Right atrium auricular region (tissue), 2 donors: ENCODE measurements at regions not wholly inside any gene's neighbourhood (a gene's known extent, or its start where the extent isn't known, plus 50 kb on each side); places are given as distances from the start of the nearest gene placed in this dataset.

Experiments
- DNase-seq: peaks from one replicate; pipeline ENCODE4 v3.0.0-alpha.2; 2019; ENCODE audit warnings: low spot score
- H3K27ac ChIP-seq, 2 donors: fragments of 200-600 bp; sonication (generic); 1 replicate in 1 of 2; 2 replicates in 1 of 2; pipeline ENCODE4 v1.5.1; 2016 to 2019
- H3K27me3 ChIP-seq, 2 donors: fragments of 200-600 bp; sonication (generic); one replicate each; pipeline versions ENCODE4 v1.5.1 to v1.6.0; 2017 to 2019
- H3K36me3 ChIP-seq: fragments of 200-600 bp; sonication (generic); one replicate; pipeline ENCODE4 v1.5.1; 2016
- H3K4me1 ChIP-seq, 2 donors: fragments of 200-600 bp; sonication (generic); one replicate each; pipeline versions ENCODE4 v1.5.1 to v1.6.0; 2017 to 2019
- H3K4me3 ChIP-seq, 2 donors: fragments of 200-600 bp; sonication (generic); 1 replicate in 1 of 2; 2 replicates in 1 of 2; pipeline ENCODE4 v1.5.1; 2017 to 2019; ENCODE audit warnings: mild to moderate bottlenecking in 1 of 2, moderate library complexity in 1 of 2
- H3K9me3 ChIP-seq, 2 donors: fragments of 200-600 bp; sonication (generic); one replicate each; pipeline ENCODE4 v1.5.1; 2019
- TF ChIP-seq, protein P1 (sequence below), 2 donors: fragments of 200-600 bp; sonication (generic); IDR thresholded peaks; one replicate each; pipeline ENCODE4 v1.5.1; 2019; ENCODE audit warnings: antibody characterized with exemption in 2 of 2

DNA sequence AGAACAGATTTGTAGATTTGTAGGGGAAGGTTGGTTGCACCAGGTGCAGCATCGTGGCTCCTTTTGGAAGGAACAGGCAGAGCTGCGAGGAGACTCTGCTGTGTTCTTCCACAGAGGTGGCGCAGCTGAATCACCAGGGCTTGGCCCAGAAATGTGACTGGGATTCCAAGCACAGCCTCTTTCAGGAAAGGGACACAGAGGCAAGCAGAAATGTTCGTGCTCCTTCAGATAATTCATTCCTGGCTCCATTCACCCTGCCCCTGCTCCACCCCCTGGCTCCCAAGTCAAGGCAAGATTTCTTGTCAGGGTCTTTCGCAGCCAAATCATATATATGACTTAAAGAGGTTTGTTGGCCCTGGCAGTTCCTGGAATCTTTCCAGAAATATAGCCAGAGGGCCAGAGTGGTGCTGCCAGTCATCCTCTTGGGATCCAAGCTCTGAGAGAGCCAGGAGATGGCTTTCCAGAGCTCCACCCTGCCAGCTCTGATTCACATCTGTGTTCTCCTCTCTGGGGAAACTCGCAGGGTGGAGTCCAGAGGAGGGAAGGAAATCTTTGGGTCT, 203.9 kb upstream of the TANK start:
- Histone ChIP-seq H3K27me3 (no peaks in the 10 kb centered on the region), H3K27ac (peak overlapping the region; percentile 32 to 58), H3K36me3 (no peaks in the 10 kb centered on the region), H3K9me3 (no peaks in the 10 kb centered on the region), H3K4me3 (no peak overlapping the region), H3K4me1 (peaks cover 0 to 31% of the 10 kb centered on the region in 2 donors)
- TF ChIP-seq, protein P1, sequence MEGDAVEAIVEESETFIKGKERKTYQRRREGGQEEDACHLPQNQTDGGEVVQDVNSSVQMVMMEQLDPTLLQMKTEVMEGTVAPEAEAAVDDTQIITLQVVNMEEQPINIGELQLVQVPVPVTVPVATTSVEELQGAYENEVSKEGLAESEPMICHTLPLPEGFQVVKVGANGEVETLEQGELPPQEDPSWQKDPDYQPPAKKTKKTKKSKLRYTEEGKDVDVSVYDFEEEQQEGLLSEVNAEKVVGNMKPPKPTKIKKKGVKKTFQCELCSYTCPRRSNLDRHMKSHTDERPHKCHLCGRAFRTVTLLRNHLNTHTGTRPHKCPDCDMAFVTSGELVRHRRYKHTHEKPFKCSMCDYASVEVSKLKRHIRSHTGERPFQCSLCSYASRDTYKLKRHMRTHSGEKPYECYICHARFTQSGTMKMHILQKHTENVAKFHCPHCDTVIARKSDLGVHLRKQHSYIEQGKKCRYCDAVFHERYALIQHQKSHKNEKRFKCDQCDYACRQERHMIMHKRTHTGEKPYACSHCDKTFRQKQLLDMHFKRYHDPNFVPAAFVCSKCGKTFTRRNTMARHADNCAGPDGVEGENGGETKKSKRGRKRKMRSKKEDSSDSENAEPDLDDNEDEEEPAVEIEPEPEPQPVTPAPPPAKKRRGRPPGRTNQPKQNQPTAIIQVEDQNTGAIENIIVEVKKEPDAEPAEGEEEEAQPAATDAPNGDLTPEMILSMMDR (IDR thresholded peaks at IDR 0.05), result no peak
- DNase-seq, result peak; percentile 78

DNA sequence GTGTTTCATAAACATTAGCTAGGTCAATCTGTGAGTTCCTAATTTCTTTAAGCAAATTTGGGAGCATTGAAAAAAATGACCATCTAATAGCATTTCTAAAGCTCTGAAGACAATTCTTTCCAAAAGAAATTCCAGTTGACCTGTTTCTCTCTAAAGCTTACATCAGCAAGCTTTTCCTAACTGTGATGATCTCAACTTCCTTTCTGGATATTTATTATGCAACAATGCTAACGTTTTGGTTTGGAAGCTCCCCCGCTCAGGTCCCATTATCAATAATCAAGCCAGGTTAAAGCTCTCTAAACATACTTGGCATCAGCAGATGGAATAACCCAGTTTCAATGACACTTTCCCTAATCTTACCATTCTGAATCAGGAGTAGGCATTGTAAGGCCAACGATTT, 196.3 kb upstream of the TANK start:
- TF ChIP-seq, protein P1 (IDR thresholded peaks at IDR 0.05), result no peak
- no peak overlapping the region for H3K4me3 ChIP-seq
- H3K36me3 ChIP-seq, result no peaks in the 10 kb centered on the region
- no peak for DNase-seq
- H3K27ac ChIP-seq, result no peak overlapping the region
- no peaks in the 10 kb centered on the region for H3K9me3 ChIP-seq
- peaks cover 0 to 12% of the 10 kb centered on the region in 2 donors for H3K4me1 ChIP-seq
- no peaks in the 10 kb centered on the region for H3K27me3 ChIP-seq

DNA sequence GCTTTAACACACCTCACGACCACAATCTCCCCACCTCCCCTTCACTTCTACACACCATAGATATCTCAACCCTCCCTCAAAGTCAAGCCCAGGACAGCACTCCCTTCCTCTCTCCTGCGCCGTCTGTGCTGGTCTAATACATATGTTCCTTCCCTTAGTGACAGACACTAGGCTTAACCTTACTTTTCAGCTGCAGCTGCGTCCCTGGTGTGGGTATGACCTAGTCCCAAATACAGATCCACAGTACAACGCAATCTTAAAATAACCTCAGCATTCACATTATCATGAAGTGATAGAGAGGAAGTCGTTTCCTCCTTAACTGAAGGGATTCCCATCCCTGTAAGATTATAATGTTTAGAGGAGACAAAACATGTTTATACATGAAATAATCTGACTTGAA, 192.7 kb upstream of the TANK start:
- Histone ChIP-seq H3K36me3 (no peaks in the 10 kb centered on the region), H3K9me3 (no peaks in the 10 kb centered on the region), H3K4me1 (peaks cover 0 to 16% of the 10 kb centered on the region in 2 donors), H3K27me3 (no peaks in the 10 kb centered on the region), H3K4me3 (no peak overlapping the region), H3K27ac (peak overlapping the region in 1 of 2 donors; percentile 41)
- TF ChIP-seq, protein P1 (IDR thresholded peaks at IDR 0.05), result no peak
- DNase-seq, result no peak

DNA sequence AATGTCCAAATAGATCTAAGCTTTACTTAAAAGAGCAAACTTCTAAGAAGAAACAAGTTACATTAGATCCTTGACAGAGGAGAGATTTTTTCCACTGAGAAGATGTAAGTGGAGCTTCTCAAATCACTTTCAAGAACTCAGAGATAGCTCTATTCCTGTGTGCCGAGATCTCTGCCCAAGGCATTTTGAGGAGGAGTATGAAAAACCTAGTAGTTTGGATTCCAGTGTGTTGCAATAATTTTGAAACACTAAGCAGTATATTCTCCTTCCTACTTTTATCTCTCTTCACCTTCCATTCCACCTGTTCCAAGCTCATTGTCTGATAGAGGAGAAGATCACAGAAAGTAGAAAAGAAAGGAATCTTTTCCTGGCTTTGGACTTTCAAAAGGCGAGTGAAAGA, 192.0 kb upstream of the TANK start:
- DNase-seq, result no peak
- TF ChIP-seq, protein P1 (IDR thresholded peaks at IDR 0.05), result no peak
- H3K27me3 ChIP-seq, result no peaks in the 10 kb centered on the region
- peak overlapping the region in 1 of 2 donors; percentile 41 for H3K27ac ChIP-seq
- H3K4me3 ChIP-seq, result no peak overlapping the region
- H3K36me3 ChIP-seq, result no peaks in the 10 kb centered on the region
- H3K9me3 ChIP-seq, result no peaks in the 10 kb centered on the region
- H3K4me1 ChIP-seq, result peaks cover 0 to 16% of the 10 kb centered on the region in 2 donors

DNA sequence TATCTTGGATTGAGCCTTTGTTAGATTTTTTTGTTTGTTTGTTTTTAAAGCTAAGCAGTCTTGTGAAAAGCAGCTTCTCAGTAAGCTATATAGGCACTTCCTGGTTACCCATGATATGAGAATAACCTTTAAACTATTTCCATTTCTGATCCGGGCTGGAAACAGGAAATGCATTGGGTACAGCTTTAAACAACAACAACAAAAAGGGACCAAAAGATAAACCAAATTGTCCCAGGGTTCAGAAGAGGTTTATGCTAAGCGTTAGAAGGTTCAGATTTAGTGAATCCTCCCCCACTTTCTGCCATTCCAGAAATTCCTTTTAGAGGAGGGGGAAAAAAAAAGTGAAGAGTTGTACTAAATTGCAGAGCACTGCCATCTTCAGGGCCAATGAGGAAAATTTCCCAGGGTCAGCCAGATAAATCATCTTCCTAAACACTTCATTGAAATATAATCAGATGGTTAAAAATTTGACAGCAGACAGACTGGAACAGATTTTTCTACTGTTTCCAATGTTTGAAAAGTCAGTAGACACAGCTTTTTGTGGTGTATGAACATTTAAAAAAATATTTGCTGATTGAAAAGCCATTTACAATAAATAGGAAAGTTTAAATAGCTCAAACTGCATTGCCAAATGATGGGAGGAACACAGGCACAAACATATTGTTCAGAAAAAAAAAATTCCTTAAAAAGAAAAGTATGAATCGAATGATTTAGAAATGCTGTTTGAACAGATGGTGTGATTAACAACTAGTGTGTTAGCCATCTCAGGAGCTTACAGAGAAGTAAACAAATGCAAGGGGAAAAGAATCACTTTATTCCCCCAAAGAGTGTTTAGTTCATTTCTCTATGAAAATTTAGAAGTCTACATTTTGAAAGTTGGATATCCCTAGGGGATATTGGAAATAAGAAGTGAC, 189.9 kb upstream of the TANK start:
- Histone ChIP-seq H3K9me3 (no peaks in the 10 kb centered on the region), H3K4me3 (peak overlapping the region in 1 of 2 donors; percentile 21), H3K27ac (peak overlapping the region; percentile 49 to 69), H3K36me3 (no peaks in the 10 kb centered on the region), H3K4me1 (peaks cover 0 to 16% of the 10 kb centered on the region in 2 donors), H3K27me3 (no peaks in the 10 kb centered on the region)
- TF ChIP-seq, protein P1 (IDR thresholded peaks at IDR 0.05), result peak; percentile 58 to 87
- DNase-seq, result no peak
